Liver (tissue), 7 donors: ENCODE measurements at regions not wholly inside any gene's neighbourhood (a gene's known extent, or its start where the extent isn't known, plus 50 kb on each side); places are given as distances from the start of the nearest gene placed in this dataset.

Source experiments
- DNase-seq: peaks from one replicate; pipeline ENCODE4 v3.0.0-alpha.2; 2017; ENCODE audit warnings: low spot score
- H3K27ac ChIP-seq, 2 donors: one replicate each; pipeline ENCODE4 v1.7.0; 2013; ENCODE audit warnings: inconsistent platforms in 2 of 2, low read length in 2 of 2, control low read depth in 1 of 2, low read depth in 1 of 2, mild to moderate bottlenecking in 1 of 2
- H3K27me3 ChIP-seq, 4 donors: one replicate each; pipeline versions ENCODE4 v1.6.1 to v1.7.0; 2013; ENCODE audit warnings: low read length in 3 of 4, inconsistent platforms in 1 of 4, mild to moderate bottlenecking in 1 of 4, moderate library complexity in 1 of 4; ENCODE audit not compliant: control insufficient read depth in 4 of 4, insufficient read depth in 4 of 4
- H3K36me3 ChIP-seq, 4 donors: one replicate each; pipeline versions ENCODE4 v1.6.1 to v1.7.0; 2013; ENCODE audit warnings: low read length in 3 of 4, mild to moderate bottlenecking in 3 of 4, low read depth in 1 of 4, moderate library complexity in 1 of 4; ENCODE audit not compliant: control insufficient read depth in 4 of 4, insufficient read depth in 3 of 4
- H3K4me1 ChIP-seq, 4 donors: one replicate each; pipeline versions ENCODE4 v1.6.1 to v1.7.0; 2013; ENCODE audit warnings: low read length in 3 of 4, mild to moderate bottlenecking in 3 of 4, moderate library complexity in 1 of 4; ENCODE audit not compliant: control insufficient read depth in 4 of 4, insufficient read depth in 4 of 4
- H3K4me3 ChIP-seq, 3 donors: one replicate each; pipeline versions ENCODE4 v1.6.1 to v1.7.0; 2013; ENCODE audit warnings: low read length in 3 of 3, control low read depth in 1 of 3, low read depth in 1 of 3, mild to moderate bottlenecking in 1 of 3
- H3K9ac ChIP-seq, 2 donors: one replicate each; pipeline ENCODE4 v1.7.0; 2013; ENCODE audit warnings: low read length in 2 of 2, mild to moderate bottlenecking in 2 of 2, moderate library complexity in 2 of 2, control low read depth in 1 of 2, low read depth in 1 of 2
- H3K9me3 ChIP-seq, 4 donors: one replicate each; pipeline versions ENCODE4 v1.6.1 to v1.7.0; 2013; ENCODE audit warnings: low read length in 3 of 4; ENCODE audit not compliant: control insufficient read depth in 4 of 4
- ATF3 ChIP-seq: IDR thresholded peaks from 2 replicates; pipeline ENCODE4 v1.6.1; 2016; ENCODE audit warnings: antibody characterized with exemption
- CTCF ChIP-seq: fragments of 150-350 bp; IDR thresholded peaks from 2 replicates; pipeline ENCODE4 v1.5.1; 2017; ENCODE audit warnings: improper control_type of control experiment, low read depth, low read length; ENCODE audit not compliant: missing input control
- EGR1 ChIP-seq, 2 donors: IDR thresholded peaks; 2 replicates each; pipeline ENCODE4 v1.6.1; 2016 to 2018; ENCODE audit warnings: antibody characterized with exemption in 2 of 2, low read depth in 2 of 2
- FOXA2 ChIP-seq: IDR thresholded peaks from 2 replicates; pipeline ENCODE4 v1.6.1; 2016; ENCODE audit warnings: antibody characterized with exemption
- GABPA ChIP-seq, 2 donors: IDR thresholded peaks in 1 of 2; conservative IDR thresholded peaks in 1 of 2; 2 replicates each; pipeline ENCODE4 v1.6.1; 2016; ENCODE audit warnings: antibody characterized with exemption in 2 of 2, mild to moderate bottlenecking in 1 of 2, moderate library complexity in 1 of 2
- HNF4A ChIP-seq, 2 donors: conservative IDR thresholded peaks; 2 replicates each; pipeline ENCODE4 v1.6.1; 2016; ENCODE audit warnings: antibody characterized with exemption in 2 of 2, mild to moderate bottlenecking in 2 of 2
- HNF4G ChIP-seq: IDR thresholded peaks from 2 replicates; pipeline ENCODE4 v1.6.1; 2016; ENCODE audit warnings: antibody characterized with exemption
- JUND ChIP-seq, 2 donors: IDR thresholded peaks; 2 replicates each; pipeline ENCODE4 v1.6.1; 2016; ENCODE audit warnings: antibody characterized with exemption in 2 of 2
- MAX ChIP-seq: IDR thresholded peaks from 2 replicates; pipeline ENCODE4 v1.6.1; 2016; ENCODE audit warnings: antibody characterized with exemption
- NR2F2 ChIP-seq: IDR thresholded peaks from 2 replicates; pipeline ENCODE4 v1.6.1; 2016; ENCODE audit warnings: antibody characterized with exemption
- RAD21 ChIP-seq, 2 donors: IDR thresholded peaks; 2 replicates each; pipeline ENCODE4 v1.6.1; 2016; ENCODE audit warnings: antibody characterized with exemption in 2 of 2, mild to moderate bottlenecking in 2 of 2
- REST ChIP-seq: IDR thresholded peaks from 2 replicates; pipeline ENCODE4 v1.6.1; 2016; ENCODE audit warnings: antibody characterized with exemption, mild to moderate bottlenecking
- RXRA ChIP-seq, 2 donors: IDR thresholded peaks; 2 replicates each; pipeline ENCODE4 v1.6.1; 2017 to 2018; ENCODE audit warnings: antibody characterized with exemption in 2 of 2, mild to moderate bottlenecking in 1 of 2
- SP1 ChIP-seq: IDR thresholded peaks from 2 replicates; pipeline ENCODE4 v1.6.1; 2018; ENCODE audit warnings: antibody characterized with exemption, mild to moderate bottlenecking
- TAF1 ChIP-seq: conservative IDR thresholded peaks from 2 replicates; pipeline ENCODE4 v1.6.1; 2016; ENCODE audit warnings: antibody characterized with exemption, mild to moderate bottlenecking
- YY1 ChIP-seq: IDR thresholded peaks from 2 replicates; pipeline ENCODE4 v1.6.1; 2016; ENCODE audit warnings: antibody characterized with exemption, mild to moderate bottlenecking
- ZBTB33 ChIP-seq: IDR thresholded peaks from 2 replicates; pipeline ENCODE4 v1.6.1; 2016; ENCODE audit warnings: antibody characterized with exemption
- donor health status: healthy.
- donor health status: healthy.
- donor health status: healthy.
- donor health status: healthy.

GRCh38 chr5:171604195-171604594, 181.4 kb upstream of the SMIM23 start:
- DNase-seq: no peak
- Histone ChIP-seq H3K36me3 (no peaks in the 10 kb centered on the region), H3K9ac (no peak overlapping the region), H3K9me3 (peaks cover 0 to 5% (median 0%) of the 10 kb centered on the region in 4 donors), H3K27me3 (peaks cover 0 to 6% (median 1%) of the 10 kb centered on the region in 4 donors), H3K27ac (no peak overlapping the region), H3K4me1 (no peaks in the 10 kb centered on the region), H3K4me3 (no peak overlapping the region)
- no peak for TF ChIP-seq HNF4G
- no peak for TF ChIP-seq TAF1
- TF ChIP-seq MAX: no peak
- no peak for TF ChIP-seq REST
- TF ChIP-seq JUND (IDR thresholded peaks at IDR 0.05): no peak
- no peak for TF ChIP-seq HNF4A (conservative IDR thresholded peaks at IDR 0.05)
- no peak for TF ChIP-seq RXRA (IDR thresholded peaks at IDR 0.05)
- no peak for TF ChIP-seq NR2F2
- no peak for TF ChIP-seq GABPA (IDR thresholded peaks at IDR 0.05 in 1 of 2, conservative IDR thresholded peaks at IDR 0.05 in 1 of 2)
- no peak for TF ChIP-seq EGR1 (IDR thresholded peaks at IDR 0.05; ENCODE audit: low read depth in 2 of 2)
- TF ChIP-seq ATF3: no peak
- no peak for TF ChIP-seq CTCF
- TF ChIP-seq YY1: no peak
- no peak for TF ChIP-seq FOXA2
- no peak for TF ChIP-seq ZBTB33
- TF ChIP-seq RAD21 (IDR thresholded peaks at IDR 0.05): no peak
- no peak for TF ChIP-seq SP1
